Naive thymus-derived CD4-positive, alpha-beta T cell (primary cell): ENCODE measurements at regions not wholly inside any gene's neighbourhood (a gene's known extent, or its start where the extent isn't known, plus 50 kb on each side); places are given as distances from the start of the nearest gene placed in this dataset.
"Not testable (repeated sequence)": the region's sequence is repeated elsewhere in the genome, so short reads cannot be mapped to it uniquely, and the experiment has no call there.

ENCODE experiments used
- ATAC-seq: fragments of 150-1000 bp; cut with Tn5 transposase; 2 replicates; pipeline ENCODE4 v1.10.0; 2021; ENCODE audit warnings: mild to moderate bottlenecking, moderate library complexity
- CTCF ChIA-PET: fragments of 350-600 bp; sonication (Branson Sonifier 250); formaldehyde crosslinking; loops from one replicate; lab custom pipeline; 2021; ENCODE audit warnings: antibody characterized with exemption; lab: Charles Lee
- POLR2A ChIA-PET: fragments of 350-600 bp; sonication (Branson Sonifier 250); formaldehyde crosslinking; loops from one replicate; lab custom pipeline; 2021; ENCODE audit warnings: antibody characterized with exemption, inconsistent platforms; lab: Charles Lee
- DNase-seq, 9 donors: peaks; one replicate each; pipeline versions ENCODE4 v3.0.0 to v3.0.0-alpha.2; 2020 to 2022; ENCODE audit warnings: mixed read lengths in 1 of 9
- H3K27ac ChIP-seq: one replicate; pipeline ENCODE4 v1.7.0; 2013; ENCODE audit warnings: mild to moderate bottlenecking, low read depth, low read length, moderate library complexity
- H3K27me3 ChIP-seq, 2 donors: one replicate each; pipeline ENCODE4 v1.7.0; 2013; ENCODE audit warnings: low read length in 2 of 2, mild to moderate bottlenecking in 2 of 2, moderate library complexity in 2 of 2; ENCODE audit not compliant: control insufficient read depth in 2 of 2, insufficient read depth in 2 of 2
- H3K36me3 ChIP-seq, 3 experiments: 1 replicate in 2 of 3; 2 replicates in 1 of 3; pipeline ENCODE4 v1.7.0; 2013; ENCODE audit warnings: low read length in 3 of 3, mild to moderate bottlenecking in 3 of 3, moderate library complexity in 1 of 3; ENCODE audit not compliant: insufficient read depth in 3 of 3, control insufficient read depth in 2 of 3
- H3K4me1 ChIP-seq, 2 donors: one replicate each; pipeline ENCODE4 v1.7.0; 2013; ENCODE audit warnings: low read length in 2 of 2, mild to moderate bottlenecking in 2 of 2, moderate library complexity in 1 of 2; ENCODE audit not compliant: control insufficient read depth in 2 of 2, insufficient read depth in 2 of 2
- H3K4me3 ChIP-seq: 2 replicates; pipeline ENCODE4 v1.7.0; 2013; ENCODE audit warnings: mild to moderate bottlenecking, low read length
- H3K9me3 ChIP-seq, 3 experiments: 1 replicate in 2 of 3; 2 replicates in 1 of 3; pipeline ENCODE4 v1.7.0; 2013; ENCODE audit warnings: low read length in 3 of 3; ENCODE audit not compliant: control insufficient read depth in 2 of 3
- H3K27ac Mint-ChIP-seq, 9 donors: one replicate each; pipeline ENCODE4 v1.8.0; 2020 to 2022; ENCODE audit warnings: mixed read lengths in 9 of 9, mild to moderate bottlenecking in 8 of 9, moderate library complexity in 5 of 9, inconsistent platforms in 2 of 9
- H3K27me3 Mint-ChIP-seq, 5 donors: one replicate each; pipeline ENCODE4 v1.8.0; 2021 to 2022; ENCODE audit warnings: mixed read lengths in 5 of 5, mild to moderate bottlenecking in 1 of 5
- H3K36me3 Mint-ChIP-seq, 5 donors: one replicate each; pipeline ENCODE4 v1.8.0; 2020 to 2022; ENCODE audit warnings: mixed read lengths in 5 of 5, mild to moderate bottlenecking in 3 of 5, inconsistent platforms in 1 of 5
- H3K4me1 Mint-ChIP-seq, 7 donors: one replicate each; pipeline ENCODE4 v1.8.0; 2020 to 2022; ENCODE audit warnings: mixed read lengths in 7 of 7, mild to moderate bottlenecking in 3 of 7, inconsistent platforms in 1 of 7
- H3K4me3 Mint-ChIP-seq, 10 donors: one replicate each; pipeline ENCODE4 v1.8.0; 2020 to 2022; ENCODE audit warnings: mild to moderate bottlenecking in 10 of 10, mixed read lengths in 10 of 10, moderate library complexity in 6 of 10, inconsistent platforms in 2 of 10
- H3K9me3 Mint-ChIP-seq, 11 donors: one replicate each; pipeline ENCODE4 v1.8.0; 2020 to 2022; ENCODE audit warnings: mixed read lengths in 11 of 11, mild to moderate bottlenecking in 4 of 11, inconsistent platforms in 1 of 11, moderate library complexity in 1 of 11
- intact Hi-C, 2 donors: fragments of 100-400 bp; cut with micrococcal nuclease; formaldehyde crosslinking; loops; one replicate each; pipeline ENCODE4 v1.15.1; 2023

GRCh38 chr4:186414390-186414789 lies 141.0 kb downstream of the MTNR1A start:
- Histone ChIP-seq H3K4me1 (no peaks in the 10 kb centered on the region), H3K36me3 (no peaks in the 10 kb centered on the region), H3K9me3 (no peaks in the 10 kb centered on the region), H3K27ac (no peak overlapping the region), H3K4me3 (no peak overlapping the region), H3K27me3 (no peaks in the 10 kb centered on the region)
- ATAC-seq: no peak
- Mint-ChIP-seq H3K9me3 (peaks cover 0 to 3% (median 0%) of the 10 kb centered on the region in 11 donors), H3K4me1 (peaks cover 0 to 2% (median 0%) of the 10 kb centered on the region in 7 donors), H3K36me3 (no peaks in the 10 kb centered on the region), H3K27me3 (peaks cover 0 to 15% (median 0%) of the 10 kb centered on the region in 5 donors), H3K4me3 (no peak overlapping the region), H3K27ac (no peak overlapping the region)
- DNase-seq: no peak
- ChIA-PET POLR2A (no interaction called here), CTCF (no interaction called here)
- intact Hi-C loops: no loop called here

GRCh38 chr4:186405957-186406356 lies 140.0 kb downstream of the F11 start:
- Mint-ChIP-seq H3K9me3 (peaks cover 0 to 8% (median 2%) of the 10 kb centered on the region in 11 donors), H3K4me3 (no peak overlapping the region), H3K27ac (no peak overlapping the region), H3K27me3 (peaks cover 0 to 14% (median 9%) of the 10 kb centered on the region in 5 donors), H3K36me3 (no peaks in the 10 kb centered on the region), H3K4me1 (no peaks in the 10 kb centered on the region)
- no peaks in the 10 kb centered on the region for H3K36me3 ChIP-seq
- no peak overlapping the region for H3K27ac ChIP-seq
- ChIA-PET CTCF (no interaction called here), POLR2A (no interaction called here)
- H3K4me1 ChIP-seq: no peaks in the 10 kb centered on the region
- no peak overlapping the region for H3K4me3 ChIP-seq
- DNase-seq (no peak), ATAC-seq (peak; percentile 29)
- intact Hi-C loops: no loop called here
- no peaks in the 10 kb centered on the region for H3K9me3 ChIP-seq
- no peaks in the 10 kb centered on the region for H3K27me3 ChIP-seq

- DNase-seq: no peak
- Mint-ChIP-seq H3K27me3 (peaks cover 0 to 14% (median 9%) of the 10 kb centered on the region in 5 donors), H3K9me3 (peaks cover 0 to 8% (median 2%) of the 10 kb centered on the region in 11 donors), H3K36me3 (no peaks in the 10 kb centered on the region), H3K4me1 (no peaks in the 10 kb centered on the region), H3K27ac (no peak overlapping the region), H3K4me3 (no peak overlapping the region)
- intact Hi-C loops: no loop called here
- Histone ChIP-seq H3K9me3 (no peaks in the 10 kb centered on the region), H3K36me3 (no peaks in the 10 kb centered on the region), H3K4me1 (no peaks in the 10 kb centered on the region), H3K4me3 (no peak overlapping the region), H3K27me3 (no peaks in the 10 kb centered on the region), H3K27ac (no peak overlapping the region)
- POLR2A ChIA-PET: no interaction called here
- ATAC-seq: no peak
- CTCF ChIA-PET: no interaction called here
Measured at GRCh38 chr4:186404562-186405134, 138.7 kb downstream of the F11 start.

DNA sequence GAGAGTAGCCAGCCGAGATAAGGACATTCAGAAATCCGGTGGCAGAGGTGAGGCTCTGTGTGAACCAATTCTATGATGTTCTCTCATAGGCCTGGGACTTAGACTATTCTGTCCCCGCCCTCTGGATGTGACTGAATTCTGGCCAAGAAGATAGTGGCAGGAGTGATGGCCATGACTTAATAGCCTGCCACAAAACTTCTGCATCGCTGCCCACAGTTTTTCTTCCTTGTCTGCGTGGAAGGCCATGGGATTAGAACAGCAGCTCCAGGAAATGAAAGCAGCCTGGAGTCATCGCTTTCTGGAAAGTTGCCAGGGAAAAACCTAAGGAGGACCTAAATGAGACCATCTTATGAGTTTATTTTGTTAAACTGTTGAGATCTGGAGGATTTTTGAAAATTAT lies 134.7 kb downstream of the F11 start:
- Mint-ChIP-seq H3K4me3 (no peak overlapping the region), H3K9me3 (peaks cover 0 to 3% (median 0%) of the 10 kb centered on the region in 11 donors), H3K27me3 (peaks cover 0 to 2% (median 0%) of the 10 kb centered on the region in 5 donors), H3K4me1 (no peaks in the 10 kb centered on the region), H3K27ac (no peak overlapping the region), H3K36me3 (no peaks in the 10 kb centered on the region)
- ChIA-PET CTCF (no interaction called here), POLR2A (no interaction called here)
- Histone ChIP-seq H3K4me3 (no peak overlapping the region), H3K27ac (no peak overlapping the region), H3K4me1 (no peaks in the 10 kb centered on the region), H3K9me3 (no peaks in the 10 kb centered on the region), H3K36me3 (no peaks in the 10 kb centered on the region), H3K27me3 (no peaks in the 10 kb centered on the region)
- ATAC-seq (no peak), DNase-seq (no peak)
- intact Hi-C loops: no loop called here

DNA sequence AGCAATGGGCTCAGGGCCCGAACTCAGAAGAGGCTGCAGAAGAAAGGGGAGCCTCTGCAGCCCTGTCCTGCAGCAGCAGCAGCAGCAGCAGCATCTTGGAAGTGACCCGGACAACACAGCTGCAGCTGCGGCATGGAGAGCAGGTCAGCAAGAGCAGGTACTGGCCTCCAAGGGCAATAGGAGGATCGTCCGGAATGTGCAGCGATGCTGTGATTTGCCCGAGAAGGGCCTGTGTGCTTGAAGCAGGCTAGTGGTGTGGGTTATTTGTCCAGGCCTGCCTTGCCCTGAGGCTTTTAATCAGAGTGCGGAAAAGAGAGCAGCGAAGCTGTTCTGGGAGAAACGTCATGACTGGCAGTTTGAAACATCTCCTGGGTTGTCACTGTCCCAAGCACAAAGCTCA lies 126.0 kb downstream of the F11 start:
- H3K36me3 Mint-ChIP-seq: no peaks in the 10 kb centered on the region
- no peaks in the 10 kb centered on the region for H3K9me3 Mint-ChIP-seq
- no peaks in the 10 kb centered on the region for H3K36me3 ChIP-seq
- ChIA-PET POLR2A (no interaction called here), CTCF (no interaction called here)
- H3K27ac Mint-ChIP-seq: no peak overlapping the region
- ATAC-seq (no peak), DNase-seq (no peak)
- intact Hi-C loops: no loop called here
- no peak overlapping the region for H3K4me3 Mint-ChIP-seq
- H3K27me3 ChIP-seq: no peaks in the 10 kb centered on the region
- no peaks in the 10 kb centered on the region for H3K9me3 ChIP-seq
- no peaks in the 10 kb centered on the region for H3K4me1 Mint-ChIP-seq
- no peak overlapping the region for H3K4me3 ChIP-seq
- no peak overlapping the region for H3K27ac ChIP-seq
- H3K27me3 Mint-ChIP-seq: peaks cover 0 to 4% (median 0%) of the 10 kb centered on the region in 5 donors
- H3K4me1 ChIP-seq: no peaks in the 10 kb centered on the region

GRCh38 chr4:186384328-186384727 lies 118.3 kb downstream of the F11 start:
- H3K4me1 ChIP-seq, H3K9me3 ChIP-seq, intact Hi-C loops, H3K36me3 ChIP-seq, ATAC-seq, DNase-seq, H3K27me3 Mint-ChIP-seq, H3K27ac ChIP-seq, H3K4me3 ChIP-seq, POLR2A ChIA-PET, H3K36me3 Mint-ChIP-seq, CTCF ChIA-PET, H3K27me3 ChIP-seq: not testable (repeated sequence)
- H3K9me3 Mint-ChIP-seq: peaks cover 0 to 16% (median 4%) of the 10 kb centered on the region in 11 donors
- peaks cover 0 to 19% (median 0%) of the 10 kb centered on the region in 7 donors for H3K4me1 Mint-ChIP-seq
- H3K4me3 Mint-ChIP-seq: peak overlapping the region in 1 of 10 donors; percentile 40
- peak overlapping the region in 1 of 9 donors; percentile 70 for H3K27ac Mint-ChIP-seq

GRCh38 chr4:186368281-186368680 lies 102.3 kb downstream of the F11 start:
- Mint-ChIP-seq H3K27me3 (no peaks in the 10 kb centered on the region), H3K36me3 (peaks cover 0 to 12% (median 0%) of the 10 kb centered on the region in 5 donors), H3K4me3 (no peak overlapping the region), H3K27ac (no peak overlapping the region), H3K4me1 (no peaks in the 10 kb centered on the region), H3K9me3 (peaks cover 8 to 22% (median 18%) of the 10 kb centered on the region in 11 donors)
- Histone ChIP-seq H3K27me3 (no peaks in the 10 kb centered on the region), H3K9me3 (peaks cover 0 to 8% (median 0%) of the 10 kb centered on the region in 3 experiments), H3K4me1 (no peaks in the 10 kb centered on the region), H3K36me3 (no peaks in the 10 kb centered on the region), H3K4me3 (no peak overlapping the region), H3K27ac (no peak overlapping the region)
- ChIA-PET POLR2A (no interaction called here), CTCF (no interaction called here)
- no peak for ATAC-seq
- DNase-seq: no peak
- intact Hi-C loops: no loop called here
